HG03442 (cell line): ENCODE measurements at regions not wholly inside any gene's neighbourhood (a gene's known extent, or its start where the extent isn't known, plus 50 kb on each side); places are given as distances from the start of the nearest gene placed in this dataset.

Experiments
- ATAC-seq: cut with Tn5 transposase; IDR thresholded peaks from one replicate; pipeline ENCODE4 v1.9.1; 2021; ENCODE audit warnings: mild to moderate bottlenecking, moderate library complexity; ENCODE audit not compliant: unreplicated experiment

DNA sequence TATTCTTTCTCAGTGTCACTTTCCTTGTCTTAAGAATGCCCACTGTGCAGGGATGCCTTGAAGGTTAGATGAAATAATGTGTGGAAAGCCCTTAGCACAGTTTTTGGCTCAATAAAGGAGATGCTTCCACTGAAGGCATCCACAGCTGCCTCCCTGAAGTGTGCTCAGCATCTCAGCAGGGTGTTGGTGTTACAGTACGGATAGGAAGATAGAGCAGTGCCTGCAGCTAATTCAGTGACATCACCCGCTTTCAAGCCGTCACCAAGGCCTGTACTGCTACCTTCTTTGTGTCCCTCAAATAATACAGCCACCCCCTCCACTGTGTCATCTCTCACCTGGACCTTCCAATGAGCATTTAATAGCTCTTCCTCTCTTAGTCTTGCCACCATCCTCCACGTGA lies 59.0 kb downstream of the NDUFS5 start:
- no peak for ATAC-seq

GRCh38 chr1:39086386-39086785 lies 60.2 kb downstream of the NDUFS5 start:
- ATAC-seq, result no peak

DNA sequence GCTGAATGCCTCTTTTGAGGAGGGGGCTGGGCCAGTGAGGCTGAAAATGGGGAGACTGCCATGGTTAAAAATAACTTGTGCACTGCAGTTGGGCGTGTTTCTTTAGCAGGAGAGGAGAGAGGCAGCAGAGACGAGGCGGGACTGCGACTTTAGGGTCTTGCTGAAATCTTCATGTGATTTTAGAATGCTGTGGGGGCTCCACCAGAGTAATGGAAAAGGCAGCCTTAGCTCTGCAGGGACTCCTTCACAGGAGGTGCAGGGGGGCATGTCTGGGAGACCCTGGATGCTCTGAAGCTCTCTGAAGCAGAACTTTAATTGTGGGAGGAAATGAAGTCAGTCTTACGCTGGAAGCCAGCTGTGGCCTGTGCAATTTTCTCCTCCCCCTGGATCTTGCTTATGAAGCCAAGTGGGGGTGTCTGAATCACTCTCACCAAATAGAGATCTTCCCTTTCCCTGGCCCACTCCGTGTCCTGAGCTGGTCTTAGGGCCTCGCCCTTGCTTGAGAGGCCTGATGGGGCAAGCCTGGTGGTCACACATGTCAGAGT lies 60.8 kb downstream of the NDUFS5 start:
- no peak for ATAC-seq

DNA sequence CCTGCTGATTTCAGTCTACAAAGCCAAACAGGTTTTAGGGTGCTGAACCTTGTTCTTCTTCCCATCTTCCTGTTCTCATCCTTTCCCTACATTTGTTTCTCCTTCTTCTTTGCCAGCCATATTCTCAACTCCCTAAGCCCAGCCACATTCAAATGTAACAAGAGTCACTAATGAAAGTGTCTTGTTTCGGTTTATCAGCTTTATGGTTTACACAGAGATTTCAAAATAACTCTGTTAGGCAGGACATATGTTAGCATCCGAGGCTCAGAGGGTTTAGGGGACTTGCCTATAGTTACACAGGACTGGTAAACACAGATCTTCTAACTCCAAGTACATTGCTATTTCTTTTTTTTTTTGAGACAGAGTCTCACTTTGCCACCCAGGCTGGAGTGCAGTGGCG lies 61.3 kb downstream of the NDUFS5 start:
- no peak for ATAC-seq

- ATAC-seq, result no peak
These were observed 62.5 kb downstream of the NDUFS5 start for GRCh38 chr1:39088658-39089057.

DNA sequence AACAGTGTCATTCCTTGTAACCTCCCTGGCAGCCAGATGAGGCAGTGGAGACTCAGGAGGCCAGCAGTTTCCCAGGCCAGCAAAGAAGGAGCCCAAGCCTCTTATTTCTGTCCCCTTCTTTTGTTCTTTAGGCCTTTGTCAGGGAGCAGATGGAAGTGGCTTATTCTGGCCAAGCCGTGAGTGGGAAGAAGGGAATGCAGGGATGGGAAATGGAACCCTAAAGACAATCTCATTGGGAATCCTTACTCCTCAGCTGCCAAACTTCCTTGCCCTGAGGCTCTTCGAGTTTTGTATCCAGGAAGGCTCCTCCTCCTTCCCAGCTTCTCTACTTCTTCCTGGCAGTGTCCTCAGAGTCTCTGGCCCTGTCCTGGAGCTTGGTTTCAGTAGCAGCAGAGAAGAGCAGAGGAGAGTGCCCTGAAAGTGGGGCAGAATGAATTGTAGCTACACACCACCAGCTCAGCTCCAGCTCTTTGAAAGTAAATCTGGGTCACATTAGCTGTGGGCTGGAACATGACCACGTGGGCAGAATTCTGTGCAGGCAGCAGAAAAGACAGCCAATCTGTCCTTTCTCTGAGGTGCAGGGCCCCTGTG lies 63.9 kb downstream of the NDUFS5 start:
- no peak for ATAC-seq

- ATAC-seq, result no peak
These were observed 64.7 kb downstream of the NDUFS5 start for GRCh38 chr1:39090757-39091380.

GRCh38 chr1:39091845-39092645 lies 65.9 kb downstream of the NDUFS5 start:
- ATAC-seq, result no peak

DNA sequence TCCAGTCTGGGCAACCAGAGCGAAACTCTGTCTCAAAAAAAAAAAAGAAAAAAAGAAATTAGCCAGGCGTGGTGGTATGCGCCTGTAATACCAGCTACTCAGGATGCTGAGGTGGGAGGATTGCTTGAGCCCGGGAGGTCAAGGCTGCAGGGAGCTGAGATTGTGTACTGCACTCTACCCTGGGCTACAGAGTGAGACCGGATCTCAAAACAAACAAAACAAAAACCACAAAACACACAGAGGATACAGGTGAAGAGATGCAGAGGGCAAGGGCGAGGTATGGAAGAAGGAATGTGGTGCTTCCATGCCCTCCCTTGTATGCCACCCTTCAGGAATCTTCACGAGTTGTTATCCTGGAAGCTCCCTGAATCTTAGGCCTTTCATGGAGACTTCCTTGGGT lies 68.5 kb downstream of the NDUFS5 start:
- no peak for ATAC-seq

DNA sequence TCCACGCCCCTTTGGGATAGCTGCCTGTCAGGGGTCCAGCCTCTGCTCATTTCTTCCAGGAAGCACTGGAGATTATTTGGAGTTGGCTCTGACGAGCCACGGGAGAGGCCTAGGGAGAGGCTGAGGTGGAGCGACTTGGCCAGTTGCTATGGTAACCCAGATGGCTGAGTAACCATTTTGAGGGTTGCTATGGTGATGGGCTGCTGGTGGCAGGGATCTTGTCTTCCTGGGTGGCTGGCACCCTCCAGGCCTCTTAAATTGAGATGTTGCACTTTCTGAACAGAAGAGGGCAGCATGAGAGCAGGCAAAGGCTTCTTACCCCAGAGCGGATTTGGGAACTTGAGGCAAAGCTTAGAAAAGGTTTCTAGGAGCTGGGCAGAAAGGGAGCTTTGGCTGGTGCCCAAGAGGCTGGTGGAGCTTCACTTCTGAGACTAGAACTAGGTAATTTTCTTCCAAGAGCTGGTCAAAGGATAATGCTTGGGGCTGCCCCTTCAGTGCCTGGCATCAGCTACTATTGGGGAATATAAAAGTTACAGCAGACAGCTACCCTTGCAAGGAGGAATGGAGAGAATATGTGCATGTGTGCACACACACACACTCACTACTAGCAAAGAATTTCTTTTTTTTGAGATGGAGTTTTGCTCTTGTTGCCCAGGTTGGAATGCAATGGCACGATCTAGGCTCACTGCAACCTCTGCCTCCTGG lies 72.5 kb downstream of the NDUFS5 start:
- no peak for ATAC-seq

DNA sequence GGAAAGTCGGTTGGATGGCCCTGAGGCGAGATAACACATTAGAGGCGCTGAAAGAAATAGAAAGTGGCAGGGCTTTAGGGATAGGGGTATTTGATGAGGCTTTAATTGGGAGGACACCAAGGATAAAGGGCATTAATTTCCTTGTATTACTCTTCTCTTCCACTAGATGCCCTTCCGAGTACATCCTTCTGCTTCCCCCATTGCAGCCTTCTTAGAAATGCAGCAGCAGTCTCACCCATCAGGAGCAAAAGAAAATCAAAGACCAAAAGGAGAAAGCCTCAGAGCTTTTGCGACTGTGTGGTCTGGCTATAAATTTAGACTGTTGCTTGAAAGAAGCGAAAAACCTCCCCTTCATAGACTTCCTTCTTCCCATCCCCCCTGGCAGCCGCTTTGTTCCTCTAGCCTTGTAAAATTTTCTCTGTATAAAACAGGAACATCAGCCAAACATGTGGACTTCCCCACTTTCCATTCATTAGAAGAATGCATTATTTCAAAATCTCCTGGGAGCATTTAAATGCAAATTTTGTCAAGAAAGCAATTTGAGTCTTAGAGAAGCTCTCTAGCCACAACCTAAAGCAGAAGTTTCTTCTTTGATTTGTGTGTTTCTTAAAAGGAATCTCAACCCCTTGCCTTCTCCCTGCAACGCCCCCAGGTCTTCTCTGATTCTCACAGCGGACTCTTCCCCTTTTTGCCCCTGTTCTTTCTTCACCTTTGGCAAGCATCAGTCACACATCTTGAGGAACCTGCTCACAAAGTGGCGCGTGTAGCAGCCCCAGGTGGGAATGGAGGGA lies 76.6 kb downstream of the NDUFS5 start:
- ATAC-seq, result no peak

DNA sequence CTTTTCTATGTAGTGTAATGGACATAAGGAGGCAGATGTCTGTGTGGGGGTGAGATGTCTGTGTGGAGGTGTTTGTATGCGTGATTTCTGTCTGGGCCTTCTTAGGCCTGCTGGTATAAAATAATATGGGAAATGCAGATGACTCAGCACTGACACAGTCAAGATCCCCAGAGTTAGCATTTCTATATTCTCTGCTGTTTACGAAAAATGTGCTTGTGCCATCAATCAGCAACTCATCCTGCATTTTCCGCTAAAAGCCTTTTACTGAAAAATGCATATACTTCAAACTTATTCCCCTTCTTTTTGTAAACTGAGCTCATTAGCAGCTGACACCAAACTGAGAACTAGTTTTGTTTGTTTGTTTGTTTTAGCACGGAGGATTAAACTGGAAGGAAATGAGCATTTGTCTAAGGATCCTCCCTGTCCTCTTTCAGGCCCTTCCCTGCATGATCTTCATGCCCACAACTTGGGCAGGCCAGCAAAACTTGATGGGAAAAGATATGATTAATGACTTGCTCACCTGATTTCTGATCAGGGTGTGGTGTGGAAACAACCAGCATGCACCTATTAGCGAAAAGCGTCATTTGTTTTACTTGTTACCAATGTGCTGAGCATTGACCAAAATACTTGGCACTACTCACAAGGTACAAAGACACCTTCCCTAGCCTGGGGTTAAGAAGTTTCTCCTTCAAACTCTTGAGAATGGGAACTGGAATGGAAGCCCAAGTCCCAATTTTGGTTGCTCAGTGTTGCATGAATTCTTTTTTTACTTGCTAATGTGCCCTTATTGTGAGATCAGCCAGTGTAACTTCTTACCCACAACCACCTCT lies 77.4 kb downstream of the NDUFS5 start:
- ATAC-seq, result no peak

DNA sequence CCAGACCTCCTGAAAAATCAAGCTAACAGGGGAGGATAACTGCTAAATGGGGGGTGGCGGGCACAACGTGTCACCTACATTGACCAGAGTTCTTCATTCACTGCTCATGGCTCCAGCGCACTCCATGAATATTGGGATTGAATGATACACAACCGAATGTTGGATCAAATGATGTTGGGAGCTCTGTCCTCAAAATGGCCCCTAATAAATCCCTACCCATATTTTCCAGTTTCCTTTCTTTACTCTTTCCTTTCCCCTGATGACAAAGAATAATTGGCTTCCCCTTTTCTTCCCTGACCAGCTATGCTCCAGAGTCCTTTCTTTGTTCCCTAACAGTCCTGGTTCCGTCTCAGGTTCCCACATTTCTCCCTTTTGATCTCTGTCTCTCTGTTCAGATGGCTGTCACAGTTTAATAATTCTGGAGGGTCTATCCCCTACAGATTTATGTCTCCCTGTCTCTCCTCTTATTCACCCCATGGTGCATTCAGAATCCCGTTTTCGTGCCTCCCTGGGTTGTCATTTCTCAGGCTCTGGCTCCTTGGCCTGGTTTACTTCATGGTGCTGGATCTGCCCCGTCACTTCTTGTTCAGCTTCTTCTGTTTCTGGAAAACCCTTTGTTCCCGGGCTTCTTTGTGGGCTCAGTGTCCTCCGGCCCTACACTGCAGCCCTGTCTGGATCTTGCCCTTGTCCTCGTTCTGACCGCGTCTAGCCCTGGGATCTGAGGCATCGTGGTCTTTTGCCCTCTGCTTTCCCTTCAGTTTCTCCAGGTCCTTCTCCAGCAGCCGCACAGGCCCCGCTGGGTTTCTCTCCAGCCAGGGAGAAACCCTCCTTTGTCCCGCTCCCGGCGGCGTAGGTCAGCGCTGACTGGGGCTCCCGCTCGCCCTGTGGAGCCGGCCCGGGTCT lies 78.3 kb downstream of the NDUFS5 start:
- ATAC-seq, result no peak

- ATAC-seq, result peak; percentile 44
These were observed 79.1 kb downstream of the NDUFS5 start for GRCh38 chr1:39105061-39105840.

- ATAC-seq, result peak; percentile 20
These were observed 80.0 kb downstream of the NDUFS5 start for GRCh38 chr1:39105841-39106765.

DNA sequence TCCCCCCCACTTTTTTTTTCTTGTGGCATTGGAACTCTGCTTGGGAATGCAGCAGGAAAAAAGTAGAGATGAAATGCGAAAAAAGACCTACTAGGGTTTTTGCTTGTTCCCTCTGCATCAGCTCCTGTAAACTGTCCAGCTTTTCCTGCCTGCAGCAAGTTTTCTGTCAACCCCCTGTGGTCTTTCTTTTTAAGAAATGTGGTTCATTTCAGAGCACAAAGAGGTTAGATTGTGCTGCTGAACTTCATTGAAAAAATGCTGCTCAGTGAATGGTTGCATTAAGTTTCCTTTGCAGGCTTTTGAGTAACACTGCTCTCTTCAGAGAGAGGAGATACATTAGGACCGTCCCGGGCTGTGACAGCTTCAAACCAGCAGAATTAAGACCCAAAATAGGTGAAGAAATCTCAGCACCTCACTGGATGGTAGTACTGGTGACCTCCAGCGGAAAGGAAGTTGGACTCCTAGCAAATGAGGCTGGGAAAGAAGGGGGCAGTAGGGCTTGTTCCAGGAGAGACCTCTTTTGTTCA lies 80.7 kb downstream of the NDUFS5 start:
- no peak for ATAC-seq
